Neural crest cell (in vitro differentiated cells): ENCODE measurements at regions not wholly inside any gene's neighbourhood (a gene's known extent, or its start where the extent isn't known, plus 50 kb on each side); places are given as distances from the start of the nearest gene placed in this dataset.

Source experiments
- DNase-seq: peaks from one replicate; pipeline ENCODE4 v3.0.0; 2021; ENCODE audit warnings: low read depth, mixed read lengths, low spot score
- H3K27ac Mint-ChIP-seq: one replicate; pipeline ENCODE4 v1.8.0; 2021; ENCODE audit warnings: mild to moderate bottlenecking, mixed read lengths; ENCODE audit not compliant: unreplicated experiment
- H3K27me3 Mint-ChIP-seq: 2 replicates; pipeline ENCODE4 v1.8.0; 2021; ENCODE audit warnings: low read depth, mild to moderate bottlenecking, mixed read lengths
- H3K36me3 Mint-ChIP-seq: 2 replicates; pipeline ENCODE4 v1.8.0; 2021; ENCODE audit warnings: low read depth, mild to moderate bottlenecking, mixed read lengths
- H3K4me1 Mint-ChIP-seq: 2 replicates; pipeline ENCODE4 v1.8.0; 2021; ENCODE audit warnings: mixed read lengths
- H3K4me3 Mint-ChIP-seq: one replicate; pipeline ENCODE4 v1.8.0; 2021; ENCODE audit warnings: mild to moderate bottlenecking, mixed read lengths
- H3K9me3 Mint-ChIP-seq: 2 replicates; pipeline ENCODE4 v1.8.0; 2021; ENCODE audit warnings: mixed read lengths
- TF ChIP-seq, protein P1 (sequence below): fragments of 200-600 bp; sonication (generic); conservative IDR thresholded peaks from 2 replicates; pipeline ENCODE4 v1.5.0; 2021; ENCODE audit warnings: antibody characterized with exemption, mild to moderate bottlenecking

DNA sequence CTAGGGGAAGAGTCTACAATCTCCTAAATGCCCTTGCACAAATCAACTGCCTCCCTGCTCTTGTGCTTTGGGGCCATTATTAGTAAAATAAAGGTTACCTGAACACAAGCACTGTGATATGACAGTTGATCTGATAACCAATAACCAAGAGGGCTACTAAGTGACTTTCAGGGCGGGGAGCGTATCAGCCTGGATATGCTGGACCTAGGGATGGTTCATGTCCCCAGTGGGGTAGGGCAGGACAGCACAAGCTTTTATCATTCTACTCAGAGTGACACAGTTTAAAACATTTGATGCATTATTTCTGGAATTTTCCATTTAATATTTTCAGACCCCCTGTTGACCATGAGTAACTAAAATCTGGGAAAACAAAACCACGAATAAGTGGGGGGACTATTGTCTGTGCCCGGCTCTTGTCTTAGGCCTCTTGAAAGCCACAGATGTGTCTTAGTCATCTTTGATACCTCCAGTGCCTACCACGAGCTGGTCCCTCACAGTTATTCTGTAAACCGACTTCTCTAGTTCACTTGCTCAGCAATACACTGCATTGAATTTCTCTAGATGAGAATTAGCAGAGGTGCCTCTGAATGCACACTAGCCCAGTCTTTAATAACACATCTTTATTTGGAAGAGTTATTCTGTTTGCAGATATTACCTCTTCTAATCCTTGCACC, 94.6 kb upstream of the DHX40 start:
- TF ChIP-seq, protein P1, sequence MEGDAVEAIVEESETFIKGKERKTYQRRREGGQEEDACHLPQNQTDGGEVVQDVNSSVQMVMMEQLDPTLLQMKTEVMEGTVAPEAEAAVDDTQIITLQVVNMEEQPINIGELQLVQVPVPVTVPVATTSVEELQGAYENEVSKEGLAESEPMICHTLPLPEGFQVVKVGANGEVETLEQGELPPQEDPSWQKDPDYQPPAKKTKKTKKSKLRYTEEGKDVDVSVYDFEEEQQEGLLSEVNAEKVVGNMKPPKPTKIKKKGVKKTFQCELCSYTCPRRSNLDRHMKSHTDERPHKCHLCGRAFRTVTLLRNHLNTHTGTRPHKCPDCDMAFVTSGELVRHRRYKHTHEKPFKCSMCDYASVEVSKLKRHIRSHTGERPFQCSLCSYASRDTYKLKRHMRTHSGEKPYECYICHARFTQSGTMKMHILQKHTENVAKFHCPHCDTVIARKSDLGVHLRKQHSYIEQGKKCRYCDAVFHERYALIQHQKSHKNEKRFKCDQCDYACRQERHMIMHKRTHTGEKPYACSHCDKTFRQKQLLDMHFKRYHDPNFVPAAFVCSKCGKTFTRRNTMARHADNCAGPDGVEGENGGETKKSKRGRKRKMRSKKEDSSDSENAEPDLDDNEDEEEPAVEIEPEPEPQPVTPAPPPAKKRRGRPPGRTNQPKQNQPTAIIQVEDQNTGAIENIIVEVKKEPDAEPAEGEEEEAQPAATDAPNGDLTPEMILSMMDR = no peak
- Mint-ChIP-seq H3K4me3 (no peak overlapping the region), H3K27me3 (no peaks in the 10 kb centered on the region), H3K27ac (no peak overlapping the region), H3K9me3 (no peaks in the 10 kb centered on the region), H3K4me1 (peaks cover 9% of the 10 kb centered on the region), H3K36me3 (no peaks in the 10 kb centered on the region)
- no peak for DNase-seq

- H3K4me1 Mint-ChIP-seq = no peaks in the 10 kb centered on the region
- H3K4me3 Mint-ChIP-seq = no peak overlapping the region
- no peaks in the 10 kb centered on the region for H3K9me3 Mint-ChIP-seq
- H3K27me3 Mint-ChIP-seq = no peaks in the 10 kb centered on the region
- DNase-seq = no peak
- H3K27ac Mint-ChIP-seq = no peak overlapping the region
- no peaks in the 10 kb centered on the region for H3K36me3 Mint-ChIP-seq
- TF ChIP-seq, protein P1 = no peak
Observed at GRCh38 chr17:59476413-59476812, 89.0 kb upstream of the DHX40 start.

DNA sequence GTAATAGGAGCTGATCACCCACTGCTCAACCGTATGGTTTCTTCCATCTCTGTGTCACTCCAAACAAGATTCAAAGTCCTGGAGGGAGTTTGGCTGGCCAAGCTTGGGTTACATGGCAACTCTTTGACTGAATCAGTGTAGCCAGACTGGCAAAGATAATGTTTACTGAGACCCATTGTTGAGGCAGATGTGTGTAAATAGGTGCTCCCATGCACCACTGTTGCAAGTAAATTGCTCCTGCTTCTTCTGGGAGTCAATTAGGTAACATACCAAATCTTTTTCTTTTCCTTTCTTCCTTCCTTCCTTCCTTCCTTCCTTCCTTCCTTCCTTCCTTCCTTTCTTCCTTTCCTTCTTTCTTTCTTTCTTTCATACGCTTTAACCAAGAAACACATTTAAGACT, 86.3 kb upstream of the DHX40 start:
- H3K9me3 Mint-ChIP-seq = no peaks in the 10 kb centered on the region
- TF ChIP-seq, protein P1 = no peak
- no peak overlapping the region for H3K27ac Mint-ChIP-seq
- no peak for DNase-seq
- H3K4me3 Mint-ChIP-seq = no peak overlapping the region
- no peaks in the 10 kb centered on the region for H3K4me1 Mint-ChIP-seq
- H3K27me3 Mint-ChIP-seq = no peaks in the 10 kb centered on the region
- no peaks in the 10 kb centered on the region for H3K36me3 Mint-ChIP-seq

- no peak overlapping the region for H3K27ac Mint-ChIP-seq
- no peaks in the 10 kb centered on the region for H3K9me3 Mint-ChIP-seq
- no peak for DNase-seq
- no peaks in the 10 kb centered on the region for H3K4me1 Mint-ChIP-seq
- H3K27me3 Mint-ChIP-seq = peaks cover 9% of the 10 kb centered on the region
- TF ChIP-seq, protein P1 = no peak
- no peaks in the 10 kb centered on the region for H3K36me3 Mint-ChIP-seq
- H3K4me3 Mint-ChIP-seq = no peak overlapping the region
Observed at GRCh38 chr17:59483860-59484259, 81.5 kb upstream of the DHX40 start.

DNA sequence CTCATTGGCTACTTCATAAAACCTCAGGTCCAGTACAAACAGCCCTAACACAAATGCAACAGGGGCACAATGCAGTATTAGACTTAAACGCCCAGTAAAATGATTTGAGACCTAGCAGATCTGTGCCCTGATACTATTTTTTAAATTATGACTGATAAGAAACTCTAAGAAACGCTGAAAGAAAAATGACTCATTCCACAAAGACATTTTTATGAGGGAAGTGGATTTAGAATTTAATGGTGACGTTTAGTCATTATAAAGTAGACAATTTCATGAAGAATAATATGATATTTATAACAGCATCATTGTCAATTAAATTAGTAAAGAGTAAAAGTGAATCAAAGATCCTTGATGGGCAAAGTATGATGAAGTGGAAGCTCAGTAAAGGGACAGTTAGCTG, 80.4 kb upstream of the DHX40 start:
- H3K27ac Mint-ChIP-seq = no peak overlapping the region
- DNase-seq = no peak
- no peak overlapping the region for H3K4me3 Mint-ChIP-seq
- peaks cover 9% of the 10 kb centered on the region for H3K27me3 Mint-ChIP-seq
- TF ChIP-seq, protein P1 = no peak
- no peaks in the 10 kb centered on the region for H3K9me3 Mint-ChIP-seq
- no peaks in the 10 kb centered on the region for H3K4me1 Mint-ChIP-seq
- no peaks in the 10 kb centered on the region for H3K36me3 Mint-ChIP-seq
